Upper lobe of right lung (tissue), 1 donor: ENCODE measurements at regions not wholly inside any gene's neighbourhood (a gene's known extent, or its start where the extent isn't known, plus 50 kb on each side); places are given as distances from the start of the nearest gene placed in this dataset.

Experiments
- ATAC-seq: fragments of 200-7000 bp; cut with Tn5 transposase; one replicate; pipeline ENCODE4 v1.9.1; 2020; ENCODE audit warnings: mild to moderate bottlenecking, moderate library complexity
- DNase-seq: peaks from one replicate; pipeline ENCODE4 v3.0.0-alpha.2; 2020
- H3K27ac ChIP-seq: fragments of 200-600 bp; one replicate; pipeline ENCODE4 v1.8.0; 2022
- H3K27me3 ChIP-seq: fragments of 200-600 bp; one replicate; pipeline ENCODE4 v1.8.0; 2022; ENCODE audit warnings: mild to moderate bottlenecking
- H3K36me3 ChIP-seq: fragments of 200-600 bp; one replicate; pipeline ENCODE4 v1.8.0; 2022
- H3K4me1 ChIP-seq: fragments of 200-600 bp; one replicate; pipeline ENCODE4 v1.8.0; 2022
- H3K4me3 ChIP-seq: fragments of 200-600 bp; one replicate; pipeline ENCODE4 v1.8.0; 2022; ENCODE audit warnings: mild to moderate bottlenecking
- H3K9me3 ChIP-seq: fragments of 200-600 bp; one replicate; pipeline ENCODE4 v1.8.0; 2022
- intact Hi-C: fragments of 100-400 bp; cut with DNase I; formaldehyde crosslinking; loops from one replicate; pipeline ENCODE4 v1.11.0; 2022
- TF ChIP-seq, protein P1 (sequence below): fragments of 200-600 bp; IDR thresholded peaks from one replicate; pipeline ENCODE4 v1.8.0; 2022; ENCODE audit warnings: antibody characterized with exemption
- donor health status: DM: no; HTN: yes; CAD: no; lungs with severe emphysema.

DNA sequence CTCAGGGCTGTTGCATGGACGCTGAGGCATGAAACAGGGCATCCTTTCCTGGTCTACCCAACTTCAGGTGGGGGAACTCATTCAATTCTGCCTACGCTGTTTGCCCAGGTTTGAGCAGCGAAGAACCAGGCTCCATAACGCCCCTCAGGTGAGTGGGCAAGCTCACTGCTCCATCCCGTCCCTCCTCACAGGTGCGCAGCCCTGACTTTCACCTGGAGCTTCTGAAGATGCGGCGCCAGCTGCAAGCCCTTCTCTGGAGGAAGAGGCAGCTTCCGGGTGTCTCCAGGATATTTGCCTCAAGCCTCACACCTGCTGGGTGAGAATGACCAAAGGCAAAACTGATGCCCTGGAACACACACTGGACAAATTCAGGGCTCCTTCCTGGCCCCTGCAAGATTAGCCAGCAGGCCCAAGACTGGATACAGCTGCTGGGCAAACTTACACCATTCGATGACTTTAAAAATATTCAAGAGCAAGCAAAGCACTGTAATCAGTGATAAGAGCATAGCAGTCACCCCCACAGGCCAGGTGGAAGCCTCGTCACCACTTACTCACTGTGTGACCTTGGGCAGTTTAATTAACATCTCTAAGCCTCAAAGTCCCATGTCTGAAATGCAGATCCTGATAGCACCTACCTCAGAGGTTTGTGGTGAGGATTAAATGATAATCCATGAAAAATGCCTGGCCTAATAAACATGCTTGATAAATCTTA is 97.7 kb downstream of the GYPC start:
- intact Hi-C loops = no loop called here
- Histone ChIP-seq H3K9me3 (no peaks in the 10 kb centered on the region), H3K27ac (no peak overlapping the region), H3K27me3 (no peaks in the 10 kb centered on the region), H3K4me1 (no peaks in the 10 kb centered on the region), H3K4me3 (no peak overlapping the region), H3K36me3 (no peaks in the 10 kb centered on the region)
- TF ChIP-seq, protein P1, sequence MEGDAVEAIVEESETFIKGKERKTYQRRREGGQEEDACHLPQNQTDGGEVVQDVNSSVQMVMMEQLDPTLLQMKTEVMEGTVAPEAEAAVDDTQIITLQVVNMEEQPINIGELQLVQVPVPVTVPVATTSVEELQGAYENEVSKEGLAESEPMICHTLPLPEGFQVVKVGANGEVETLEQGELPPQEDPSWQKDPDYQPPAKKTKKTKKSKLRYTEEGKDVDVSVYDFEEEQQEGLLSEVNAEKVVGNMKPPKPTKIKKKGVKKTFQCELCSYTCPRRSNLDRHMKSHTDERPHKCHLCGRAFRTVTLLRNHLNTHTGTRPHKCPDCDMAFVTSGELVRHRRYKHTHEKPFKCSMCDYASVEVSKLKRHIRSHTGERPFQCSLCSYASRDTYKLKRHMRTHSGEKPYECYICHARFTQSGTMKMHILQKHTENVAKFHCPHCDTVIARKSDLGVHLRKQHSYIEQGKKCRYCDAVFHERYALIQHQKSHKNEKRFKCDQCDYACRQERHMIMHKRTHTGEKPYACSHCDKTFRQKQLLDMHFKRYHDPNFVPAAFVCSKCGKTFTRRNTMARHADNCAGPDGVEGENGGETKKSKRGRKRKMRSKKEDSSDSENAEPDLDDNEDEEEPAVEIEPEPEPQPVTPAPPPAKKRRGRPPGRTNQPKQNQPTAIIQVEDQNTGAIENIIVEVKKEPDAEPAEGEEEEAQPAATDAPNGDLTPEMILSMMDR = no peak
- DNase-seq (no peak), ATAC-seq (no peak)

DNA sequence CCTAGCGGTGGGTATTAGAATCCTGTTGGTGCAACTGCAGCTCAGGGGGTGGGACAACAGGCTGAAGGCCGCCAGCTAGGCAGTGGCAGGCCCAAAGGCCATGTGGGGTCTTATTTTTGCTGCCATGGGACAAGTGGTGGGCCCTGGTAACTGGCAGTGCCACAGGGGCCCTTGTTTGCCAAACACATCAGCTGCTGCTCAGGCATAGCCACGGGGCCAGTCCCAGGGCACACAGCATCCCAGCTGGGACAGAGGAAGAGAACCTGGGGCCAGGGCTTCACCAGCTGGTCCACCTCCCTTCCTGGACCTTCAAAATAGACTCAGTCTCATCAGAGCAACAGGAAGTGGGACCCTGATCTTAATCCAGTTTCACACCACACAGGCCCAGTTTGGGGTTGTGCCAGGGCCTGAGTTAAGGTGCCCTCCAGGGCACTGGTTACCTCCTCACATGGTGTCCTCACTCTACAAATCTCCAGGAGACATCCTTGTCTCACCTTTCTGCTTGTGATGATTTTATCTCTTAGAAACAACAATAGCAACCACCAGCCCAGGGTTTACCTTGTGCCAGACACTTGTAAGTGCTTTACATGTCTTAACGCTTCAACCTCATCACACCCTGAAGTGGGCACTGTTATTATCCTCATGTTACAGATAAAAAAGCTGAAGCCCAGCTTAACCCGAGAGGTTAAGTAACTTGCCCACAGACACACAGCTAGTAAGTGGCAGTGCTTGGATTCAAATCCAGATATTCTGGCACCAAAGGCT is 98.5 kb downstream of the GYPC start:
- intact Hi-C loops = no loop called here

DNA sequence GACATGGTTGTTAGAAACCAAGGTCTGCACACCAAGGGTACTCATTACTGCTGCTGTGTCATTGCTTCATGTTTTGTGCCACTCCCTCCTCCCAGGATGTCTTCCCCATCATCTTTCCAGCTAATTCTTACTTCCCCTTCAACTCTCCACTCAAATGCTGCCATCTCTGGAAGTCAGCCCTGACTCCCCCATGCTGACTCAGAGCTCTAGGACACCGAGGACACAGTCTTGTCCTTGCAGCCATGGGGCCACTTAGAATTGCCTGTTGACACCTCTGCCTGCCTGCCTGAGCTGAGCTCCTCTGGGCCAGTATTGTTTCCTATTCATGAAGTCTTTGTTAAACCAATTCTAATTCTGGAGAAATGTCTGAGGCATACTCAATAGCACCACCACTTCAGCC is 100.2 kb downstream of the GYPC start:
- no peak overlapping the region for H3K4me3 ChIP-seq
- H3K9me3 ChIP-seq = no peaks in the 10 kb centered on the region
- H3K27me3 ChIP-seq = no peaks in the 10 kb centered on the region
- H3K27ac ChIP-seq = no peak overlapping the region
- H3K4me1 ChIP-seq = no peaks in the 10 kb centered on the region
- ATAC-seq (no peak), DNase-seq (no peak)
- intact Hi-C loops = no loop called here
- H3K36me3 ChIP-seq = no peaks in the 10 kb centered on the region
- TF ChIP-seq, protein P1 = no peak

More for the DNA sequence above, 98.5 kb downstream of the GYPC start:
- Histone ChIP-seq H3K4me3 (no peak overlapping the region), H3K4me1 (no peaks in the 10 kb centered on the region), H3K9me3 (no peaks in the 10 kb centered on the region), H3K27me3 (no peaks in the 10 kb centered on the region), H3K36me3 (no peaks in the 10 kb centered on the region), H3K27ac (no peak overlapping the region)
- TF ChIP-seq, protein P1 = no peak
- DNase-seq (no peak), ATAC-seq (no peak)

DNA sequence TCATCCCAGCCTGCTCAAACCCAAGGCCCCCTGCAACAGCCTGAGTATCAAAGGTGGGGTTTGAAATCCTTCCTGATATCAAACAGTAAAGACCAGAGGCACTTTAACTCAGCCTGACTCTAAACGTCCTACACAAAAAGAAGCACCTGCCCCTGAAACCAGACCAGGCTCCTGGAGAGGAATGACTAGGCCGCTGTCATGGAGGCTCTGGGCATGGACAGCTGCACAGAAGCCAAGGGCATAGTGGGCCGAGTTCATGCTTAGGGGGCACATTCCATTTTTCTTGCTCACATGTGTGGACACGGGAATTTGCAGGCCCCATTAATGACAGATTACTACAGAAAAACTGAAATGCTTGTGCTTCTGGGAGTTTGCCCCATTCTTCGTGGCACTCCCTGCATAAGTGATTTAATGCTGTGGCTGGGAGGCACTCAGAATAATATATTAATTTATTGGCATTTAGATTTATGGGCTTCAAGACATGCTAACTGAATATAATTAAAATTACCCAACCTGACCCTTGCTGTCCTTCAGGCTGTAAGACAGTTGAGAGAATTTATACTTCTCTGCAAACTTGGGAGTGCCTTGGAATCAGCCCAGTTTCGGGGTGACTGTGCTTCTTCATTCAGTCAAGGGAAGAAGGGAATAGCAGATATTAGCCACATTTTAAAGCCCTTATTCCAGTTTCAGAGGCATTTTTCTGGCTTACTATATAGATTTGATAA is 105.5 kb downstream of the GYPC start:
- H3K9me3 ChIP-seq = no peaks in the 10 kb centered on the region
- H3K4me1 ChIP-seq = no peaks in the 10 kb centered on the region
- TF ChIP-seq, protein P1 = no peak
- H3K27ac ChIP-seq = no peak overlapping the region
- no peaks in the 10 kb centered on the region for H3K27me3 ChIP-seq
- H3K4me3 ChIP-seq = no peak overlapping the region
- ATAC-seq (peak; percentile 40), DNase-seq (no peak)
- no peaks in the 10 kb centered on the region for H3K36me3 ChIP-seq
- intact Hi-C loops = no loop called here

DNA sequence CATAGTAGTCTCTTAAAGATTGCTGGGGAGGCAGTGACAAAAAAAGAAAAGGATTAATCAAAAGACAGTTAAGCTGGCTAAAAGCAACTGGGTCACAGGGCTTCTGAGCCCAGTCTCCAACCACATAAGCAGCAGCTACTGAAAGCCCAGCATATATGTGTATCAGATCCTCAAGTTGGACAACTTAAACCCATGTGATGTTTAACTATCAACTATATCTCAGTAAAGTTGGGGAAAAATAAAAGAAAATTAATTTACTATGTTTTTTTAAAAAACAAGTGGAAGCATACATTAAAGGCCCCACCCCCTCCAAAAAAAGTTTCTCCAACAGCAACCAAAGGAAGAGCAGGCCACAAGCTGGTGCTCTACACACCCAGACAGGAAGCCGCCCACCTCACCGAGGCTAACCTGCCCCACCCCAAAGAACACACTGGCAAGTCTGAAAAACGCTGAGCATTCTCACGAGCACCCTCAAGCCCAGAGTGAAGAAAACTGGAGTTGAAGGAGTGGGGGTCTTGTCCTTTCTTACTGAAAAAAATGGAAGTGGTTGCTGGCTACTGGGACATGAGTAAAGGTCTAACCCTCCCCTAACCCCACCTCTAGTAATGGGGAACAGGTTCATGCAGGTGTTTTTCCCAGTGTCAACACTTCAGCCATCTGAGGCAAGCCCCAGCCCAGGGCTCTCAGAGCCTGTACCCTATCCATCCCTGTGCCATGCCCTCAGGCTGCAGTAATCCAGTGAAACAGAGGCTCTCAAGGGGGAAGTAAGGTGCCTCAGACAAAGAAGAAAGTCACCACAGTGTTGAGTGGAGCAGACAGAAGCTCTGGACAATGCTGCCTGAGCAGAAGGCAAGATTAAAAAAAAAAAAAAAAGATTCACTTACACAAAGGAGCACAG is 106.3 kb downstream of the GYPC start:
- intact Hi-C loops = no loop called here

More for the DNA sequence above, 106.3 kb downstream of the GYPC start:
- Histone ChIP-seq H3K4me1 (no peaks in the 10 kb centered on the region), H3K9me3 (no peaks in the 10 kb centered on the region), H3K27ac (no peak overlapping the region), H3K27me3 (no peaks in the 10 kb centered on the region), H3K36me3 (no peaks in the 10 kb centered on the region), H3K4me3 (no peak overlapping the region)
- ATAC-seq (peak; percentile 83), DNase-seq (peak; percentile 78)
- TF ChIP-seq, protein P1 = no peak
